ENCODE measurements at regions not wholly inside any gene's neighbourhood (a gene's known extent, or its start where the extent isn't known, plus 50 kb on each side); places are given as distances from the start of the nearest gene placed in this dataset.

- Histone ChIP-seq H3K4me2 (ENCODE audit: low read depth, low read length) (peak overlapping the region; percentile 97), H3K79me1 (ENCODE audit: low read depth in 1 of 2, low read length in 2 of 2) (no peaks in the 10 kb centered on the region), H2BK5ac (ENCODE audit: low read depth, low read length, poor library complexity, severe bottlenecking) (peak overlapping the region; percentile 70), H4K91ac (ENCODE audit: insufficient read depth, low read depth, low read length) (peak overlapping the region; percentile 15; the same call in 1 of the 2 replicates), H3K18ac (ENCODE audit: low read depth, low read length) (peak overlapping the region; percentile 50), H3K27ac (ENCODE audit: insufficient read depth, low read length) (peak overlapping the region; percentile 55; the same call in 1 of the 2 replicates), H2AK9ac (replicated peaks; ENCODE audit: low read depth, low read length, poor library complexity) (no peak overlapping the region), H3K23ac (ENCODE audit: low read depth, low read length) (no peak overlapping the region), H3K9me1 (ENCODE audit: insufficient read depth, low read length) (no peaks in the 10 kb centered on the region), H4K5ac (ENCODE audit: low read depth, low read length) (peak overlapping the region; percentile 30; the same call in 1 of the 2 replicates), H3K56ac (ENCODE audit: extremely low read depth, insufficient read depth, low read length) (peak overlapping the region; percentile 15; the same call in 1 of the 2 replicates), H2AK5ac (ENCODE audit: low read depth, low read length) (no peak overlapping the region), H2BK120ac (ENCODE audit: low read depth, low read length) (no peak overlapping the region), H3K4ac (ENCODE audit: low read depth, low read length) (peak overlapping the region; percentile 55; the same call in 1 of the 2 replicates), H4K8ac (ENCODE audit: low read depth in 2 of 2, low read length in 2 of 2) (peak overlapping the region in 1 of 2 experiments; percentile 69; a peak in 1 of 4 replicates), H3K9me3 (ENCODE audit: control insufficient read depth, insufficient read depth, low read length) (no peaks in the 10 kb centered on the region), H3K4me3 (ENCODE audit: insufficient read depth, low read depth, low read length) (peak overlapping the region; percentile 100), H2AFZ (replicated peaks; ENCODE audit: low read length, poor library complexity) (peak overlapping the region; percentile 85), H2BK20ac (ENCODE audit: low read depth, low read length) (0 out of 2 replicates have a peak overlapping the region, but pooled peaks have one; percentile 14), H3K9ac (ENCODE audit: low read depth, low read length) (peak overlapping the region; percentile 69), H3K14ac (replicated peaks; ENCODE audit: low read depth, low read length) (peak overlapping the region; percentile 50; the same call in 1 of the 2 replicates), H4K20me1 (ENCODE audit: insufficient read depth, low read length) (no peaks in the 10 kb centered on the region), H3K36me3 (ENCODE audit: control insufficient read depth, insufficient read depth, low read length) (no peaks in the 10 kb centered on the region), H3K4me1 (ENCODE audit: control insufficient read depth, insufficient read depth, low read length) (peaks cover 2% of the 10 kb centered on the region; the same call in 1 of the 2 replicates), H3K27me3 (ENCODE audit: control insufficient read depth, insufficient read depth, low read length) (no peaks in the 10 kb centered on the region), H2BK15ac (ENCODE audit: low read depth, low read length) (no peak overlapping the region)
- ChIA-PET POLR2A (ENCODE audit: unreplicated experiment) (no interaction called here), CTCF (no interaction called here)
- DNase-seq (peak; percentile 74), ATAC-seq (ENCODE audit: low read depth) (peak; percentile 95)
- WGBS, 2 experiments (ENCODE audit: extremely low coverage in 2 of 2, insufficient read length in 1 of 2), result 44% methylated on average over 4 of the region's 19 CpGs; no CpG with 5 or more reads in 1 of the 2 experiments
- in situ Hi-C loops (cut with MboI; ENCODE audit: low sequenced_read_pairs), result no loop called here
- TF ChIP-seq RFX5 (IDR thresholded peaks at IDR 0.05; ENCODE audit: low read depth, low read length) (no peak), MAZ (IDR thresholded peaks at IDR 0.05; ENCODE audit: borderline replicate concordance, low read depth, low read length) (peak; percentile 80; the same call in 1 of the 2 replicates)
- intact Hi-C loops (cut with micrococcal nuclease), result no loop called here
- dilution Hi-C loops (cut with HindIII; ENCODE audit: low sequenced_read_pairs, unreplicated experiment), result no loop called here
- BruUV-seq (replicated peaks), result no TSS peak
Measured at GRCh38 chrX:155767051-155767875, 113.9 kb upstream of the VAMP7 start.
